NCI-H2081 (cell line): ENCODE measurements at regions not wholly inside any gene's neighbourhood (a gene's known extent, or its start where the extent isn't known, plus 50 kb on each side); places are given as distances from the start of the nearest gene placed in this dataset.

ENCODE experiments used
- DNase-seq, 2 experiments: peaks; one replicate each; lab custom pipeline; 2025; lab: John Stamatoyannopoulos, UW

GRCh38 chr4:36815536-36815935, 429.0 kb upstream of the NWD2 start:
- no peak for DNase-seq

GRCh38 chr4:36823199-36823967, 421.2 kb upstream of the NWD2 start:
- peak; percentile 24 to 68 for DNase-seq

- DNase-seq = no peak
Observed at GRCh38 chr4:36824682-36825081, 419.9 kb upstream of the NWD2 start.

DNA sequence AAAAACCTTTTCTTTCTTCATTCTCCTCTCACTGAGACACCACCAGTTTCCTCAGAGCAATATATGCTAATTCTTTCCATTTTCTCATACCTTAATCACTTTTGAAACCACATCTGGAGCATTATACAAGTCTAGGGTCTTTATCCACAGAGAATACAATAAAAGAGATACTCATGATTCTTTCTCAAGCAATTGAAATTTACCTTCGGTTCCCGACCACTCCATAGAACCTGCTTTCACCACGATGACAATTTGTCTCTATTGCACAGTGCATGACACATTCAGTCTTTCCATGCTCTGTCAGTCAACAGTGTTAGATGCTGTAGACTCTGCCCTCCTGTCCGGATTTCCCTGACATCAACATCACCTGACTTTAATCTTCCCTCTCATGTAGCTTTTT, 409.3 kb upstream of the NWD2 start:
- no peak for DNase-seq

DNA sequence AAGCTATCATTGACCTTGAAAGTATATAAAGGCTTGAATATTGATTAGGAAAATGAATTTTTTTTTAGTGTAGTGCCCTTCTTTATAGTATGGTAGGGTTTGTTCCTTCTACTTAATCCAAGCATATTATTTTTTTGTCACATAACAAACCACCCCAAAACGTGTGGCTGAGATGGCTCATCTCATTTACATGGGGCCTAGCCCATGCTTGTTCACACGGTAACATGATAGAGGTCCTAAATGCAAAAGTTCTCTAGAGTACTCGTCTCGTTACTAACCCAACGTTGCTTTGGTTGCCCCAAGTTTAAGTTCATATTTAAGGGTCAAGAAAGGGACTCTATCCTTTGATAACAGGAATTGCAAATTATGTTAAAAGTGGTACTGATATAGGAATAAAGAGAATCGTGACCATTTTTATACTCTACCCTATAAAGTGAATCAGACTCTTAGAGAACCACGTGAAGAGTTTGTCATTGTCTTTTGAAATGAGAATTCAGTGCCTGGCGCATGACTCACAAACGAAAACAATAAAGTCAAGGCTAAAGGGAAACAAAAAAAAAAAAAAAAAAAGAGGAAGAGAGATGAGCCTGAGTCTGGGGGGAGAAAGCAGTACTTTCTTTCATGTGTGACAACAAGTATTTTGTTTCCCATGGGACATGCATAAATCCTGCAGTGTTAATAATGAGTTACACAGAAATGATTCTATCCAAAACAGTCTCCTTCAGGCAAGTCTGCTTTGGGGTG, 402.8 kb upstream of the NWD2 start:
- no peak for DNase-seq

DNA sequence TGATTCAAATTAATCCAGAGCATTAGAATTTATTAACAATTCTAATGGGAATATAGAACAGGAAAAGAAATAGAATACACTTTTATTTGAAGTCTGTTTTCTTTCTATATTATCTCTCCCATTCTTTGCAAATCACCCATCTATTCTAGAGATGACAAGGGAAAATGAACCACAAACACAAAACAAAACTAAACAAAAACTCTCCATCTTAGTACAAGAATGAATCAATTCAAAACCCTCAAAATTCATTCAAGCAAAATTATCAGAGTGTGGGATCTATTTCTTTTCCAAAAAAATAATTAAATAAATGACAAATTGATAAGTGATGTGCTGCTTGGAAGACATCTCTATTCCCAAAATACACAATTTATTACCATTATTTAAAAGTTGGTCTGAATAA, 400.1 kb upstream of the NWD2 start:
- no peak for DNase-seq

GRCh38 chr4:36852856-36853255, 391.7 kb upstream of the NWD2 start:
- DNase-seq = no peak

DNA sequence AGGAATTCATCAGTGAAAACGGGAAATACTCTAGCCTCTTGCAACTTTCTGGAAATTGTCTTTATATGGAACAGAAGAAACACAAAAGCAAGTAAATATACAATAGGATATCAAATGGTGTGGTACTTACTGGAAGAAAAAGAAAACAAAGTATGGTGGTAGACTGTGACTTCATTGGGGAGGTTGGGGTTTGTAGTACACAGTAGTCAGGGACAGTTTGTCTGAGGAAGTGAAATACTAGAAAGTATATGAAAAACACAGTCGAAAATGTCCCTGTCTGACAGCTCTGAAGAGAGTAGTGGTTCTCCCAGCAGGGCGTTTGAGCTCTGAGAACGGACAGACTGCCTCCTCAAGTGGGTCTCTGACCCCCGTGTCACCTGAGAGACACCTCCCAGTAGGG, 390.0 kb upstream of the NWD2 start:
- no peak for DNase-seq

GRCh38 chr4:36863601-36864000, 380.9 kb upstream of the NWD2 start:
- no peak for DNase-seq

DNA sequence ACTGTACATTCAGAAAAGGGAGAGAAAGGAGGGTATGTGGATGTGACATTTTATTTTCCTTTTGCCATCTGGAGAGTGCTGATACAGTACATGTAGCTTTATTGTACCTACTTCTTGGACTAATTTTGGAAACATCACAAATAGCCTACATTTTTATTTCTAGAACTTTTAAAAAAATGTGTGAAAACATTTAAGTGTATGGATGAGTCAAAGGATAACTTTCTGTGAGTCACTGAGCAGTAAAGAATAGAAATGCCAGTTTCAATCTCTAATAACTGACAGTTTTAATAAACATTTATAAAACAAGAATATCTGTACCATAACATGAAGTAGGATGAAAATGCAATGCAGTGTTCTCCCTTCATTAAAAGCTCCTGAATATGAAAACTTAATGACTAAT, 374.4 kb upstream of the NWD2 start:
- no peak for DNase-seq

GRCh38 chr4:36872679-36873078, 371.9 kb upstream of the NWD2 start:
- no peak for DNase-seq

- DNase-seq = no peak
Observed at GRCh38 chr4:36884151-36884550, 360.4 kb upstream of the NWD2 start.

GRCh38 chr4:36891971-36892370, 352.6 kb upstream of the NWD2 start:
- no peak for DNase-seq

DNA sequence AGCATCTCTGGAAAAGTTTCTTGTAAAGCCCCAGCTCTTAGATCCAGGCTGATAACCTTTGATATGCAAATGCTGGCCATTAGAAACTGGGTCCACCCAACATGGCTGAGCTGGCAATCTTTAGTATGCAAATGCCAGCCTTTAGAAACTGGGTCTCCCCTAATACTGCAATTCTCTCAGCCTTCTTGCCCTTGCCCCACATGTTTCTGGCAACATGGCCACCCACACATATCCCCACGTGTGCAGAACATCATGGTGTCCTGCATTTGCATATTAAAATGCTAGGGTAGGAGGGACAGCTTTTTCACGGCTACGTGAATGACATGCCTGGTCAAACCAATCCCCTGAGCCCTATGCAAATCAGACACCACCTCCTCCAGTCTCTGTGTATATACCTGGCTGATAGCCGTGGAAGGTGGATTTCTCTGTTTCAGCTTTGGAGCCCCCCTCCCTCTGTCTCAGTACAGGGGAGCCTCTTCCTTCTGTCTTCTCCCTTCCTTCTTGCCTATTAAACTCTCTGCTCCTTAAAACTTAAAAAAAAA, 344.0 kb upstream of the NWD2 start:
- no peak for DNase-seq

DNA sequence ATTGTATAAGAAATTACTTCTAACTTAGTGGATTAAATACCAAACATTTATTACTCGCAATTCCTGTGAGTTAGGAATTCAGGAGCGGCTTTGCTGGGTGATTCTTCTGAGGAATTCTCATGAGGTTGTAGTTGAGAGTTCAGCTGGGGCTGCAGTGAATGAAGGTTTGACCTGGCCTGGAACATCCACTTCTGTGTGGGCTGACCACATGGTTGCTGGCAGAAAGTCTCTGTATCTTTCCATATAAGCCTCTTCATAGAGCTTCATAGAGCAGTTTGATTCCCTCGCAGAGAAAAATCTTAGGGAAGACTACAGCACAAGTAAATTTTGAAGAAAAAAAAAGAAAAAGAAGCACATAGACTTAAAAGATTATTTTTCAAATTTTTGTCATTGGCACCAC, 339.7 kb upstream of the NWD2 start:
- DNase-seq = no peak

DNA sequence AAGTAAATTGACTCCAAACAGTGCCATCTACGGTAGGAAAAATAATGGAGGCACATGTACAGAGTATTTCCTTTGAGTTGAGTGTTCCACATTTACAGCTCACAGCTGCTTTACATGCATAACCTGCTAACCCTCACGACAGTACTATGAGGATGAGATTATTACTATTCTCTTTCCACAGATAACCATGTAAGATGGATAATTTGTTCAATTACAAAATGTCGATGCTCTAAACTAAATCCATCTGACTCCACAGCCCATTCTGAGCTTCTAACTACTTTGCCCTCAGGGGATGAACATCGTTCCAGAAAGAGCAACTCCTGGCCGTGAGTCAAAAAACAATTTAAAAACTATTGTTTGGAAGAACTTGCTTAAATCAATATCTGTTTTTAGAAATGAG, 330.4 kb upstream of the NWD2 start:
- peak; percentile 4 to 51 for DNase-seq

GRCh38 chr4:36915717-36916116, 328.8 kb upstream of the NWD2 start:
- DNase-seq = no peak

GRCh38 chr4:36917413-36917812, 327.1 kb upstream of the NWD2 start:
- DNase-seq = no peak

GRCh38 chr4:36919721-36920120, 324.8 kb upstream of the NWD2 start:
- no peak for DNase-seq

DNA sequence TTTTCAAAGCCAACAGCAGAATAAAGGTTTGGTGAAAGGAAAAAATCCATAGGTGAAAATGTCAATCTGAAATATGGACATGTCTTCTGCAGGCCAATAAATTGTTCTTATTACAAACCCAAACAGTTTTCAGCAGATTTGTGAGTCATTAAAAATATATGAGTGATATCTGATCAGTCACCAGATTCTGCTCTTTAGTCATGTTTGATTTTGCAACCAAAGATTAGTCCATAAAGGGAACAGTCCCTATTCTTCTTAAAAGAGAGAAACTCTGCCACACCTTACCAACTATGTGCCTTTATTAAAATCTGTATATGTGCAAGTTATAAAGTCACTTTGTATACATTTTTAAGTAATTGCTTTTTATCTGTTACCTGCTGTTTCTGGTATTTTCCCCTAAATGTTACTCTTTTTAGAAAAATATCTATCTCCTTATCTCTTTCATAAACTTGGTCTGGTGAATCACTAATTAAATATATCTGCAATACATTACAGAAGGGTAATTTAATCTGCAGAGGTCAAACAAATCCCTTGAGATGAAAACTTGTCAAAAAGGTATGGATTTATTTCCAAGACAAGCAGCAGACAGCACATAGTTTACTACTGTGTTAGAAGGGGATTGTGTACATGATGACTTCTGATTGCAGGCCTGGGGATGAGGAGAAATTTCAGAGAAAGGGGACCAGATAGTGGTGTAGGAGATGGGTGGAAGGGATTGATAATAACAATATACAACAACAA, 322.9 kb upstream of the NWD2 start:
- DNase-seq = no peak

DNA sequence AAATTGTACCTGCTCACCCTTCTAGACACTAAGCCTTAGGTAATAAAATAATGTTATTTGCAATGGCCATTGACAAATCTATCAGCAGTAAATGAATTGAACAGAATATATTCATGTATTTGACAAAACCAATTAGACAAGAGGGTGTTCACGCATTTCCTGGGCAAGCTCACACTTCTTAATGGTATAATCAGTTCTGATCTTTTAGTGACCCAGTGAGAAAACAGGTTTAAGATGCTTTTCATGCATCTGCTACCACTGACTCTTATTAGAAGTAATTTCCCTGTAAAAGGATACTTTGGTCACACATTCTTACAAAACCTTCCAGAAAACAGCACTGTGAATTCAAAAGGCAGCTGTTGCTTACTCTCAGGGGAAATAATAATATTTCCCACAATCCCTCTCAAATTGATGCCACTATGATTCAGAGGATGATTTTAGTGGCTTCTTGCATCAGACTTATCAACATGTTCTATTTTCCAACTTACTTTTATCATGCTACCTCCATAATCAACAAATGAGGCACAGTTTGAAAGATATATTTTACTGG, 313.9 kb upstream of the NWD2 start:
- DNase-seq = no peak

- DNase-seq = no peak
Observed at GRCh38 chr4:36944232-36944631, 300.3 kb upstream of the NWD2 start.
